GM12891 (cell line): ENCODE measurements at regions not wholly inside any gene's neighbourhood (a gene's known extent, or its start where the extent isn't known, plus 50 kb on each side); places are given as distances from the start of the nearest gene placed in this dataset.

Source experiments
- POLR2A ChIP-seq: IDR thresholded peaks from 2 replicates; pipeline ENCODE4 v1.6.1; 2011; ENCODE audit warnings: low read depth, low read length, control low read depth
- TAF1 ChIP-seq: IDR thresholded peaks from 2 replicates; pipeline ENCODE4 v1.6.1; 2011; ENCODE audit warnings: low read depth, low read length, control low read depth

GRCh38 chr10:33052263-33052875 is 94.3 kb upstream of the ITGB1 start:
- no peak for TF ChIP-seq POLR2A
- TF ChIP-seq TAF1, result no peak
